Endothelial cell of umbilical vein (primary cell): ENCODE measurements at regions not wholly inside any gene's neighbourhood (a gene's known extent, or its start where the extent isn't known, plus 50 kb on each side); places are given as distances from the start of the nearest gene placed in this dataset.

Experiments used
- BruUV-seq: library from RNA; stranded (reverse); fragments of 400-500 nt; replicated peaks from 2 replicates; lab custom pipeline; 2021; lab: Mats Ljungman, UMichigan
- CTCF ChIA-PET: fragments of 300-600, 350-600 bp; sonication (Branson Sonifier 250); formaldehyde crosslinking; loops from one replicate; lab custom pipeline; 2021; ENCODE audit warnings: antibody characterized with exemption, inconsistent platforms; lab: Charles Lee
- POLR2A ChIA-PET: fragments of 300-600, 350-600 bp; sonication (Branson Sonifier 250); formaldehyde crosslinking; loops from one replicate; lab custom pipeline; 2021; ENCODE audit warnings: antibody characterized with exemption, inconsistent platforms; lab: Charles Lee
- DNase-seq: peaks from one replicate; pipeline ENCODE4 v3.0.0-alpha.2; 2011; ENCODE audit warnings: low read depth, low spot score
- FAIRE-seq: peaks from 2 replicates; lab custom pipeline; 2011; peaks lifted over from hg19 to GRCh38; lab: Jason Lieb, UNC
- H2AFZ ChIP-seq: 2 replicates; pipeline ENCODE4 v1.6.0; 2012; ENCODE audit warnings: low read depth, low read length, control low read depth, inconsistent platforms
- H3K27ac ChIP-seq: 2 replicates; pipeline ENCODE4 v1.5.1; 2011; ENCODE audit warnings: low read depth, mild to moderate bottlenecking, control low read depth, low read length, moderate library complexity; ENCODE audit not compliant: insufficient read depth
- H3K27me3 ChIP-seq, 2 experiments: 2 replicates each; pipeline versions ENCODE4 v1.6.0 to v1.6.1; 2011; ENCODE audit warnings: low read length in 2 of 2, mixed read lengths in 1 of 2; ENCODE audit not compliant: control insufficient read depth in 2 of 2, insufficient read depth in 2 of 2
- H3K36me3 ChIP-seq, 2 experiments: 2 replicates in 1 of 2; 3 replicates in 1 of 2; pipeline ENCODE4 v1.5.1; 2011; ENCODE audit warnings: low read length in 2 of 2, mild to moderate bottlenecking in 1 of 2, moderate library complexity in 1 of 2; ENCODE audit not compliant: control insufficient read depth in 2 of 2, insufficient read depth in 2 of 2; ENCODE audit errors: extremely low read depth in 1 of 2
- H3K4me1 ChIP-seq: 3 replicates; pipeline ENCODE4 v1.5.1; 2011; ENCODE audit warnings: mild to moderate bottlenecking, low read length; ENCODE audit not compliant: control insufficient read depth, insufficient read depth; ENCODE audit errors: extremely low read depth
- H3K4me2 ChIP-seq: 2 replicates; pipeline ENCODE4 v1.6.1; 2011; ENCODE audit warnings: low read length, control low read depth, mixed read lengths; ENCODE audit not compliant: insufficient read depth
- H3K4me3 ChIP-seq, 3 experiments: fragments of 200-600 bp in 1 of 3; sonication (generic), shearing (Covaris generic) in 1 of 3; replicated peaks in 1 of 3; 2 replicates each; pipeline ENCODE4 v1.5.1; 2011 to 2016; ENCODE audit warnings: control low read depth in 3 of 3, low read length in 3 of 3, mild to moderate bottlenecking in 2 of 3, inconsistent platforms in 1 of 3, low read depth in 1 of 3, moderate library complexity in 1 of 3; ENCODE audit not compliant: insufficient read depth in 1 of 3
- H3K79me2 ChIP-seq: 2 replicates; pipeline ENCODE4 v1.6.0; 2012; ENCODE audit warnings: low read length, inconsistent platforms; ENCODE audit not compliant: control insufficient read depth, insufficient read depth
- H3K9ac ChIP-seq: replicated peaks from 2 replicates; pipeline ENCODE3; 2011; ENCODE audit warnings: low read length, control low read depth; ENCODE audit not compliant: insufficient read depth; ENCODE audit errors: extremely low read depth
- H3K9me1 ChIP-seq: replicated peaks from 3 replicates; pipeline ENCODE4 v1.6.0; 2011; ENCODE audit warnings: mild to moderate bottlenecking, low read length; ENCODE audit not compliant: control insufficient read depth, insufficient read depth; ENCODE audit errors: extremely low read depth
- H3K9me3 ChIP-seq: replicated peaks from 2 replicates; pipeline ENCODE4 v1.5.1; 2012; ENCODE audit warnings: low read length, inconsistent platforms; ENCODE audit not compliant: control insufficient read depth, insufficient read depth
- H4K20me1 ChIP-seq: replicated peaks from 2 replicates; pipeline ENCODE3; 2011; ENCODE audit warnings: mild to moderate bottlenecking, low read length; ENCODE audit not compliant: control insufficient read depth, insufficient read depth; ENCODE audit errors: extremely low read depth
- CTCF ChIP-seq, 2 donors: IDR thresholded peaks; 1 replicate in 1 of 2; 2 replicates in 1 of 2; pipeline ENCODE4 v1.5.1; 2011; ENCODE audit warnings: low read length in 2 of 2, mild to moderate bottlenecking in 2 of 2, moderate library complexity in 2 of 2, control low read depth in 1 of 2, inconsistent platforms in 1 of 2, low read depth in 1 of 2; ENCODE audit not compliant: insufficient read depth in 1 of 2; ENCODE audit errors: extremely low read depth in 1 of 2
- EZH2 ChIP-seq: IDR thresholded peaks from 2 replicates; pipeline ENCODE4 v1.6.1; 2012; ENCODE audit warnings: borderline replicate concordance, low read depth, mild to moderate bottlenecking, moderate library complexity, low read length, inconsistent platforms; ENCODE audit not compliant: severe bottlenecking
- FOS ChIP-seq: IDR thresholded peaks from 2 replicates; pipeline ENCODE4 v1.6.1; 2011; ENCODE audit warnings: mild to moderate bottlenecking, low read length, moderate library complexity, borderline replicate concordance; ENCODE audit not compliant: insufficient read depth
- GATA2 ChIP-seq: IDR thresholded peaks from 2 replicates; pipeline ENCODE4 v1.7.0; 2011; ENCODE audit warnings: low read depth, mild to moderate bottlenecking, moderate library complexity, mixed read lengths, low read length; ENCODE audit not compliant: insufficient read length, insufficient read depth
- JUN ChIP-seq: IDR thresholded peaks from 2 replicates; pipeline ENCODE4 v1.6.1; 2011; ENCODE audit warnings: borderline replicate concordance, low read depth; ENCODE audit not compliant: insufficient read length, insufficient read depth
- MAX ChIP-seq: IDR thresholded peaks from 2 replicates; pipeline ENCODE4 v1.6.1; 2011; ENCODE audit not compliant: insufficient read depth, insufficient read length
- MYC ChIP-seq: IDR thresholded peaks from one replicate; pipeline ENCODE4 v1.6.1; 2011; ENCODE audit warnings: mild to moderate bottlenecking, low read depth, low read length
- POLR2A ChIP-seq: IDR thresholded peaks from 2 replicates; pipeline ENCODE4 v1.6.1; 2012; ENCODE audit warnings: low read depth, mild to moderate bottlenecking, control low read depth, low read length
- POLR2AphosphoS5 ChIP-seq: IDR thresholded peaks from 2 replicates; pipeline ENCODE4 v1.6.1; 2012; ENCODE audit warnings: low read depth, mild to moderate bottlenecking, control low read depth, low read length, moderate library complexity; ENCODE audit not compliant: insufficient read depth
- dilution Hi-C: fragments of 300-500 bp; cut with MboI; formaldehyde crosslinking; loops from one replicate; pipeline ENCODE4 v1.15.0; 2019; ENCODE audit warnings: low sequenced_read_pairs; ENCODE audit not compliant: extremely low pct_ligation_motif_present
- intact Hi-C: fragments of 100-400 bp; cut with micrococcal nuclease; formaldehyde crosslinking; loops from one replicate; pipeline ENCODE4 v1.10.0; 2022

- Histone ChIP-seq H2AFZ (no peak overlapping the region), H4K20me1 (no peaks in the 10 kb centered on the region), H3K79me2 (peaks cover 9% of the 10 kb centered on the region), H3K27me3 (no peaks in the 10 kb centered on the region), H3K27ac (no peak overlapping the region), H3K4me1 (peaks cover 42% of the 10 kb centered on the region), H3K9me1 (no peaks in the 10 kb centered on the region), H3K4me3 (no peak overlapping the region), H3K9ac (no peak overlapping the region), H3K4me2 (no peak overlapping the region), H3K36me3 (no peaks in the 10 kb centered on the region), H3K9me3 (no peaks in the 10 kb centered on the region)
- no TSS peak for BruUV-seq
- dilution Hi-C loops (no loop called here), intact Hi-C loops (loop anchor here (5.0 to 10.0 kb wide), 5 partner anchors 160 to 1277 kb away; no protein-coding TSS in a partner anchor)
- FAIRE-seq (no peak), DNase-seq (no peak)
- ChIA-PET CTCF (interaction anchor here (1.4 to 8.3 kb wide), 3 partner anchors 14 to 265 kb away, joined by 4 to 326 read pairs (median 136); no protein-coding TSS in a partner anchor), POLR2A (no interaction called here)
- TF ChIP-seq POLR2AphosphoS5 (no peak), MAX (no peak), GATA2 (no peak), JUN (no peak), POLR2A (no peak), FOS (no peak), EZH2 (no peak), CTCF (IDR thresholded peaks at IDR 0.05; ENCODE audit: extremely low read depth in 1 of 2, insufficient read depth in 1 of 2, low read depth in 1 of 2, low read length in 2 of 2) (no peak), MYC (no peak)
These were observed 64.3 kb downstream of the SLC25A47 start for GRCh38 chr14:100387450-100387849.
